Testis (tissue), 2 donors: ENCODE measurements at regions not wholly inside any gene's neighbourhood (a gene's known extent, or its start where the extent isn't known, plus 50 kb on each side); places are given as distances from the start of the nearest gene placed in this dataset.
"Not testable (repeated sequence)": the region's sequence is repeated elsewhere in the genome, so short reads cannot be mapped to it uniquely, and the experiment has no call there.

Experiments used
- DNase-seq: peaks from one replicate; pipeline ENCODE4 v3.0.0-alpha.2; 2019
- H3K27ac ChIP-seq, 2 donors: fragments of 200-600 bp; sonication (generic); one replicate each; pipeline ENCODE4 v1.5.1; 2019
- H3K27me3 ChIP-seq: fragments of 200-600 bp; sonication (generic); one replicate; pipeline ENCODE4 v1.5.1; 2019
- H3K36me3 ChIP-seq: fragments of 200-600 bp; sonication (generic); one replicate; pipeline ENCODE4 v1.5.1; 2017; ENCODE audit warnings: low read depth; ENCODE audit errors: missing control alignments
- H3K4me1 ChIP-seq: fragments of 200-600 bp; sonication (generic); one replicate; pipeline ENCODE4 v1.5.1; 2019
- H3K4me3 ChIP-seq, 2 donors: fragments of 200-600 bp; sonication (generic); one replicate each; pipeline ENCODE4 v1.5.1; 2017 to 2019
- H3K9me3 ChIP-seq: fragments of 200-600 bp; sonication (generic); one replicate; pipeline ENCODE4 v1.5.1; 2017
- CTCF ChIP-seq, 3 experiments: fragments of 450-650 bp in 2 of 3; fragments of 200-600 bp in 1 of 3; sonication (generic) in 1 of 3; IDR thresholded peaks; one replicate each; pipeline ENCODE4 v1.5.1; 2016 to 2019; ENCODE audit warnings: antibody characterized with exemption in 3 of 3, mild to moderate bottlenecking in 2 of 3, moderate library complexity in 1 of 3
- POLR2A ChIP-seq: fragments of 450-650 bp; IDR thresholded peaks from one replicate; pipeline ENCODE4 v1.6.1; 2017; ENCODE audit warnings: antibody characterized with exemption, mild to moderate bottlenecking, moderate library complexity
- WGBS, 2 donors: methylation state at CpG; one replicate each; pipeline ENCODE4 v1.1.5; 2018; 5-methylcytosine and 5-hydroxymethylcytosine counted together
- intact Hi-C: fragments of 100-400 bp; cut with DNase I; formaldehyde crosslinking; loops from one replicate; pipeline ENCODE4 v1.15.1; 2023; ENCODE audit warnings: low total_unique reads

GRCh38 chr6:26276841-26277648 lies 88.0 kb upstream of the BTN3A2 start:
- DNase-seq, result no peak
- intact Hi-C loops, result no loop called here

GRCh38 chr6:26278536-26278935 lies 86.5 kb upstream of the BTN3A2 start:
- H3K4me3 ChIP-seq, result no peak overlapping the region
- no peak overlapping the region for H3K27ac ChIP-seq
- DNase-seq, result no peak
- intact Hi-C loops, result no loop called here
- H3K36me3 ChIP-seq, result no peaks in the 10 kb centered on the region
- no peak for TF ChIP-seq CTCF (IDR thresholded peaks at IDR 0.05)
- no peak for TF ChIP-seq POLR2A
- H3K4me1 ChIP-seq, result no peaks in the 10 kb centered on the region
- no peaks in the 10 kb centered on the region for H3K27me3 ChIP-seq
- 80 to 84% methylated on average over 1 of the region's 1 CpG for WGBS, 2 donors
- no peaks in the 10 kb centered on the region for H3K9me3 ChIP-seq

More at GRCh38 chr6:26276841-26277648, 88.0 kb upstream of the BTN3A2 start:
- H3K4me3 ChIP-seq, result no peak overlapping the region
- no peak overlapping the region for H3K27ac ChIP-seq
- H3K4me1 ChIP-seq, result peaks cover 4% of the 10 kb centered on the region
- H3K36me3 ChIP-seq, result no peaks in the 10 kb centered on the region
- WGBS, 2 donors, result 80 to 87% methylated on average over 6 of the region's 6 CpGs
- no peaks in the 10 kb centered on the region for H3K9me3 ChIP-seq
- TF ChIP-seq CTCF (IDR thresholded peaks at IDR 0.05) (no peak), POLR2A (no peak)
- no peaks in the 10 kb centered on the region for H3K27me3 ChIP-seq

- H3K27ac ChIP-seq, DNase-seq, H3K36me3 ChIP-seq, H3K27me3 ChIP-seq, intact Hi-C loops, H3K4me1 ChIP-seq, H3K4me3 ChIP-seq, H3K9me3 ChIP-seq: not testable (repeated sequence)
- 92 to 93% methylated on average over 5 of the region's 5 CpGs for WGBS, 2 donors
These were observed 85.6 kb upstream of the BTN3A2 start for GRCh38 chr6:26279371-26279770.

- no peaks in the 10 kb centered on the region for H3K36me3 ChIP-seq
- WGBS, 2 donors, result 69 to 96% methylated on average over 1 of the region's 1 CpG
- intact Hi-C loops, result no loop called here
These were observed 84.6 kb upstream of the BTN3A2 start for GRCh38 chr6:26280407-26280806.

More at GRCh38 chr6:26280407-26280806, 84.6 kb upstream of the BTN3A2 start:
- no peak overlapping the region for H3K27ac ChIP-seq
- no peak overlapping the region for H3K4me3 ChIP-seq
- TF ChIP-seq CTCF (IDR thresholded peaks at IDR 0.05) (no peak), POLR2A (no peak)
- H3K27me3 ChIP-seq, result no peaks in the 10 kb centered on the region
- DNase-seq, result no peak
- H3K4me1 ChIP-seq, result no peaks in the 10 kb centered on the region
- no peaks in the 10 kb centered on the region for H3K9me3 ChIP-seq
